GM23338 (cell line): ENCODE measurements at regions not wholly inside any gene's neighbourhood (a gene's known extent, or its start where the extent isn't known, plus 50 kb on each side); places are given as distances from the start of the nearest gene placed in this dataset.

Experiments
- ATAC-seq: fragments of 200-7000 bp; cut with Tn5 transposase; 3 replicates; pipeline ENCODE4 v1.9.1; 2020
- DNase-seq: peaks from one replicate; pipeline ENCODE4 v3.0.0-alpha.2; 2015; ENCODE audit warnings: low spot score
- H2AFZ ChIP-seq: fragments of 200-600 bp; sonication (generic); 2 replicates; pipeline ENCODE4 v1.8.0; 2016; ENCODE audit warnings: antibody characterized with exemption, mild to moderate bottlenecking, moderate library complexity
- H3F3A ChIP-seq: fragments of 200-600 bp; sonication (generic); replicated peaks from 2 replicates; pipeline ENCODE4 v1.8.0; 2017; ENCODE audit warnings: antibody characterized with exemption, mixed run types, low read depth
- H3K27ac ChIP-seq: fragments of 200-600 bp; sonication (generic); 2 replicates; pipeline ENCODE4 v1.6.1; 2016; ENCODE audit warnings: low read depth
- H3K27me3 ChIP-seq: fragments of 200-600 bp; sonication (generic); 2 replicates; pipeline ENCODE4 v1.8.0; 2016; ENCODE audit warnings: mild to moderate bottlenecking, mixed run types, moderate library complexity; ENCODE audit not compliant: insufficient read depth
- H3K36me3 ChIP-seq: fragments of 200-600 bp; sonication (generic); 2 replicates; pipeline ENCODE4 v1.8.0; 2016; ENCODE audit warnings: mild to moderate bottlenecking; ENCODE audit not compliant: insufficient read depth
- H3K4me1 ChIP-seq: fragments of 200-600 bp; sonication (generic); 2 replicates; pipeline ENCODE4 v1.8.0; 2016; ENCODE audit warnings: mild to moderate bottlenecking, moderate library complexity; ENCODE audit not compliant: insufficient read depth
- H3K4me2 ChIP-seq: fragments of 200-600 bp; sonication (generic); 2 replicates; pipeline ENCODE4 v1.7.1; 2017; ENCODE audit warnings: mixed run types
- H3K4me3 ChIP-seq: fragments of 200-600 bp; sonication (generic); 2 replicates; pipeline ENCODE4 v1.6.1; 2016; ENCODE audit warnings: mixed run types
- H3K79me2 ChIP-seq: fragments of 200-600 bp; sonication (generic); replicated peaks from 2 replicates; pipeline ENCODE4 v1.8.0; 2017; ENCODE audit warnings: mild to moderate bottlenecking; ENCODE audit not compliant: insufficient read depth
- H3K9me2 ChIP-seq: fragments of 200-600 bp; sonication (generic); 2 replicates; pipeline ENCODE4 v1.8.0; 2017; ENCODE audit not compliant: insufficient read depth
- H4K20me1 ChIP-seq: fragments of 200-600 bp; sonication (generic); replicated peaks from 2 replicates; pipeline ENCODE4 v1.8.0; 2017; ENCODE audit warnings: mild to moderate bottlenecking; ENCODE audit not compliant: insufficient read depth
- H3K27ac Mint-ChIP-seq: 2 replicates; pipeline ENCODE4 v1.8.0; 2020; ENCODE audit warnings: inconsistent platforms, mild to moderate bottlenecking, moderate library complexity, mixed read lengths
- H3K27me3 Mint-ChIP-seq: 3 replicates; pipeline ENCODE4 v1.8.0; 2022; ENCODE audit warnings: low read depth, mild to moderate bottlenecking, moderate library complexity, mixed read lengths, inconsistent platforms; ENCODE audit not compliant: insufficient read depth, poor library complexity
- H3K36me3 Mint-ChIP-seq: 3 replicates; pipeline ENCODE4 v1.8.0; 2021; ENCODE audit warnings: low read depth, mild to moderate bottlenecking, inconsistent platforms, moderate library complexity, mixed read lengths
- H3K4me1 Mint-ChIP-seq: 3 replicates; pipeline ENCODE4 v1.8.0; 2020; ENCODE audit warnings: mild to moderate bottlenecking, inconsistent platforms, mixed read lengths
- H3K4me3 Mint-ChIP-seq: 3 replicates; pipeline ENCODE4 v1.8.0; 2021; ENCODE audit warnings: moderate library complexity, mild to moderate bottlenecking, inconsistent platforms, mixed read lengths
- H3K9me3 Mint-ChIP-seq: 3 replicates; pipeline ENCODE4 v1.8.0; 2020; ENCODE audit warnings: moderate library complexity, mild to moderate bottlenecking, inconsistent platforms, mixed read lengths
- CTCF ChIP-seq, 2 experiments: fragments of 200-600 bp in 1 of 2; sonication (generic) in 1 of 2; conservative IDR thresholded peaks; 2 replicates each; pipeline versions ENCODE4 v1.5.1 to v1.6.1; 2016 to 2017; ENCODE audit warnings: antibody characterized with exemption in 2 of 2, low read depth in 2 of 2, mild to moderate bottlenecking in 2 of 2, moderate library complexity in 1 of 2
- EZH2 ChIP-seq: fragments of 200-600 bp; sonication (generic); IDR thresholded peaks from one replicate; pipeline ENCODE4 v1.8.0; 2017; ENCODE audit warnings: antibody characterized with exemption, mild to moderate bottlenecking, low read depth; ENCODE audit not compliant: unreplicated experiment
- EZH2phosphoT487 ChIP-seq: fragments of 200-600 bp; sonication (generic); IDR thresholded peaks from one replicate; pipeline ENCODE4 v1.8.1; 2018; ENCODE audit warnings: antibody characterized with exemption; ENCODE audit not compliant: unreplicated experiment
- JUNB ChIP-seq: IDR thresholded peaks from one replicate; pipeline ENCODE4 v1.6.1; 2016; ENCODE audit warnings: antibody characterized with exemption; ENCODE audit not compliant: unreplicated experiment
- NANOG ChIP-seq: IDR thresholded peaks from 2 replicates; pipeline ENCODE4 v1.6.1; 2016; ENCODE audit warnings: antibody characterized with exemption, borderline replicate concordance
- POLR2AphosphoS5 ChIP-seq: IDR thresholded peaks from 2 replicates; pipeline ENCODE4 v1.6.1; 2016; ENCODE audit warnings: antibody characterized with exemption, low read depth
- REST ChIP-seq: IDR thresholded peaks from one replicate; pipeline ENCODE4 v1.6.1; 2018; ENCODE audit warnings: antibody characterized with exemption; ENCODE audit not compliant: unreplicated experiment
- STAT1 ChIP-seq: IDR thresholded peaks from one replicate; pipeline ENCODE4 v1.6.1; 2016; ENCODE audit warnings: antibody characterized with exemption; ENCODE audit not compliant: unreplicated experiment
- ZNF114 ChIP-seq: fragments of 250-450 bp; sonication (Bioruptor Pico); IDR thresholded peaks from 2 replicates; pipeline ENCODE4 v1.5.0; 2020; ENCODE audit warnings: mild to moderate bottlenecking, moderate library complexity
- ZNF331 ChIP-seq: fragments of 250-450 bp; sonication (Bioruptor Pico); IDR thresholded peaks from 2 replicates; pipeline ENCODE4 v1.5.0; 2020; ENCODE audit warnings: low read depth, mild to moderate bottlenecking, moderate library complexity
- ZNF462 ChIP-seq: fragments of 250-450 bp; sonication (Bioruptor Pico); IDR thresholded peaks from 2 replicates; pipeline ENCODE4 v1.5.0; 2020; ENCODE audit warnings: mild to moderate bottlenecking, moderate library complexity

- no peaks in the 10 kb centered on the region for H3K36me3 ChIP-seq
- Mint-ChIP-seq H3K4me3 (no peak overlapping the region), H3K27me3 (peaks cover 2% of the 10 kb centered on the region), H3K36me3 (peaks cover 4% of the 10 kb centered on the region; the same call in 1 of the 3 replicates), H3K27ac (no peak overlapping the region), H3K9me3 (peaks cover 16% of the 10 kb centered on the region), H3K4me1 (peaks cover 10% of the 10 kb centered on the region)
- peaks cover 5% of the 10 kb centered on the region; the same call in 1 of the 2 replicates for H3K9me2 ChIP-seq
- H4K20me1 ChIP-seq = no peaks in the 10 kb centered on the region
- no peak overlapping the region for H3K4me2 ChIP-seq
- no peaks in the 10 kb centered on the region for H3K79me2 ChIP-seq
- ATAC-seq (no peak), DNase-seq (no peak)
- H3K27me3 ChIP-seq = no peaks in the 10 kb centered on the region
- no peaks in the 10 kb centered on the region for H3K4me1 ChIP-seq
- H3K27ac ChIP-seq = no peak overlapping the region
- TF ChIP-seq ZNF331 (CRISPR knock-in tag) (no peak), STAT1 (no peak), EZH2phosphoT487 (no peak)
- no peak overlapping the region for H2AFZ ChIP-seq
- H3K4me3 ChIP-seq = no peak overlapping the region
- H3F3A ChIP-seq = no peaks in the 10 kb centered on the region
Measured at GRCh38 chr5:174970502-174970901, 246.1 kb downstream of the MSX2 start.

- no peaks in the 10 kb centered on the region for H3K4me1 ChIP-seq
- H3K27ac Mint-ChIP-seq = no peak overlapping the region
- H3K9me2 ChIP-seq = no peaks in the 10 kb centered on the region
- no peaks in the 10 kb centered on the region for H3K9me3 Mint-ChIP-seq
- no peak overlapping the region for H3K4me2 ChIP-seq
- H3K27me3 ChIP-seq = no peaks in the 10 kb centered on the region
- no peaks in the 10 kb centered on the region for H3K36me3 ChIP-seq
- H2AFZ ChIP-seq = no peak overlapping the region
- no peaks in the 10 kb centered on the region for H3K36me3 Mint-ChIP-seq
- no peaks in the 10 kb centered on the region for H3K4me1 Mint-ChIP-seq
- no peaks in the 10 kb centered on the region for H3K27me3 Mint-ChIP-seq
- ATAC-seq (no peak), DNase-seq (peak; percentile 27)
- no peak overlapping the region for H3K27ac ChIP-seq
- H4K20me1 ChIP-seq = no peaks in the 10 kb centered on the region
- no peaks in the 10 kb centered on the region for H3K79me2 ChIP-seq
- no peak overlapping the region for H3K4me3 Mint-ChIP-seq
- H3F3A ChIP-seq = no peaks in the 10 kb centered on the region
- H3K4me3 ChIP-seq = no peak overlapping the region
- no peak for TF ChIP-seq REST
- TF ChIP-seq STAT1 = no peak
- TF ChIP-seq ZNF114 (CRISPR knock-in tag) = no peak
- no peak for TF ChIP-seq CTCF (conservative IDR thresholded peaks at IDR 0.05; ENCODE audit: low read depth in 2 of 2)
- no peak for TF ChIP-seq POLR2AphosphoS5
- no peak for TF ChIP-seq NANOG
- no peak for TF ChIP-seq ZNF331 (CRISPR knock-in tag)
- no peak for TF ChIP-seq JUNB
- no peak for TF ChIP-seq ZNF462 (CRISPR knock-in tag)
- no peak for TF ChIP-seq EZH2
Measured at GRCh38 chr5:174953871-174954270, 229.5 kb downstream of the MSX2 start.
